ENCODE measurements at regions not wholly inside any gene's neighbourhood (a gene's known extent, or its start where the extent isn't known, plus 50 kb on each side); places are given as distances from the start of the nearest gene placed in this dataset.
"Not testable (repeated sequence)": the region's sequence is repeated elsewhere in the genome, so short reads cannot be mapped to it uniquely, and the experiment has no call there.

- DNase-seq (ENCODE audit: low read depth) = no peak
Measured at GRCh38 chr1:233496993-233497392, 116.9 kb upstream of the KCNK1 start.

GRCh38 chr1:233497679-233498078 is 116.2 kb upstream of the KCNK1 start:
- no peak for DNase-seq (ENCODE audit: low read depth)
- in situ Hi-C loops (cut with HindIII; ENCODE audit: low sequenced_read_pairs) = no loop called here
- no peak for TF ChIP-seq CTCF (IDR thresholded peaks at IDR 0.05; ENCODE audit: low read depth, low read length, missing control alignments)
- H3K4me3 ChIP-seq (ENCODE audit: low read depth, low read length) = no peak overlapping the region

More at GRCh38 chr1:233496993-233497392, 116.9 kb upstream of the KCNK1 start:
- no peak overlapping the region for H3K4me3 ChIP-seq (ENCODE audit: low read depth, low read length)
- in situ Hi-C loops (cut with HindIII; ENCODE audit: low sequenced_read_pairs) = no loop called here
- TF ChIP-seq CTCF (IDR thresholded peaks at IDR 0.05; ENCODE audit: low read depth, low read length, missing control alignments) = no peak

GRCh38 chr1:233500106-233500505 is 113.8 kb upstream of the KCNK1 start:
- in situ Hi-C loops (cut with HindIII; ENCODE audit: low sequenced_read_pairs) = no loop called here
- TF ChIP-seq CTCF (IDR thresholded peaks at IDR 0.05; ENCODE audit: low read depth, low read length, missing control alignments) = no peak
- no peak for DNase-seq (ENCODE audit: low read depth)
- H3K4me3 ChIP-seq (ENCODE audit: low read depth, low read length) = no peak overlapping the region

- DNase-seq (ENCODE audit: low read depth) = no peak
- in situ Hi-C loops (cut with HindIII; ENCODE audit: low sequenced_read_pairs) = no loop called here
- no peak overlapping the region for H3K4me3 ChIP-seq (ENCODE audit: low read depth, low read length)
- no peak for TF ChIP-seq CTCF (IDR thresholded peaks at IDR 0.05; ENCODE audit: low read depth, low read length, missing control alignments)
Measured at GRCh38 chr1:233503366-233503954, 110.4 kb upstream of the KCNK1 start.

- no peak for DNase-seq (ENCODE audit: low read depth)
- TF ChIP-seq CTCF (IDR thresholded peaks at IDR 0.05; ENCODE audit: low read depth, low read length, missing control alignments) = no peak
- in situ Hi-C loops (cut with HindIII; ENCODE audit: low sequenced_read_pairs) = no loop called here
- H3K4me3 ChIP-seq (ENCODE audit: low read depth, low read length) = no peak overlapping the region
Measured at GRCh38 chr1:233505130-233505529, 108.8 kb upstream of the KCNK1 start.

- in situ Hi-C loops (cut with HindIII; ENCODE audit: low sequenced_read_pairs); H3K4me3 ChIP-seq (ENCODE audit: low read depth, low read length); DNase-seq (ENCODE audit: low read depth): not testable (repeated sequence)
Measured at GRCh38 chr1:233505889-233506288, 108.0 kb upstream of the KCNK1 start.

- no peak overlapping the region for H3K4me3 ChIP-seq (ENCODE audit: low read depth, low read length)
- DNase-seq (ENCODE audit: low read depth) = no peak
- in situ Hi-C loops (cut with HindIII; ENCODE audit: low sequenced_read_pairs) = no loop called here
- TF ChIP-seq CTCF (IDR thresholded peaks at IDR 0.05; ENCODE audit: low read depth, low read length, missing control alignments) = no peak
Measured at GRCh38 chr1:233509526-233509925, 104.4 kb upstream of the KCNK1 start.
